A549 (cell line): ENCODE measurements at regions not wholly inside any gene's neighbourhood (a gene's known extent, or its start where the extent isn't known, plus 50 kb on each side); places are given as distances from the start of the nearest gene placed in this dataset.

Source experiments
- ATAC-seq, 2 experiments: fragments of 200-7000 bp in 1 of 2; fragments of >200 bp in 1 of 2; cut with Nextera tagmentation in 1 of 2; cut with Tn5 transposase in 1 of 2; 3 replicates each; pipeline versions ENCODE4 v1.8.0 to v1.9.1; 2018 to 2020; ENCODE audit warnings: mild to moderate bottlenecking in 1 of 2, moderate library complexity in 1 of 2
- CTCF ChIA-PET: fragments of 300-600 bp; sonication (Branson Sonifier 250); formaldehyde crosslinking; extraction: SDS; loops from one replicate; lab custom pipeline; 2021; ENCODE audit warnings: antibody characterized with exemption, inconsistent platforms; lab: Yijun Ruan, JAX
- POLR2A ChIA-PET: fragments of 350-600 bp; formaldehyde crosslinking; extraction: SDS; loops from one replicate; lab custom pipeline; 2021; ENCODE audit warnings: antibody characterized with exemption, inconsistent platforms; lab: Yijun Ruan, JAX
- DNase-seq, 2 experiments: peaks; one replicate each; pipeline versions ENCODE4 v3.0.0 to v3.0.0-alpha.2; 2011 to 2016; ENCODE audit warnings: low read depth in 1 of 2, low spot score in 1 of 2
- FAIRE-seq: peaks from 2 replicates; lab custom pipeline; 2011; peaks lifted over from hg19 to GRCh38; lab: Jason Lieb, UNC
- H3K27ac ChIP-seq, 2 experiments: fragments of >200 bp; sonication (Bioruptor Twin); formaldehyde crosslinking; 3 replicates each; pipeline ENCODE4 v1.5.1; 2016 to 2017
- H3K4me1 ChIP-seq: fragments of >200 bp; sonication (Bioruptor Twin); formaldehyde crosslinking; 3 replicates; pipeline ENCODE4 v1.6.1; 2016
- H3K4me2 ChIP-seq: fragments of >200 bp; sonication (Bioruptor Twin); formaldehyde crosslinking; 3 replicates; pipeline ENCODE4 v1.6.1; 2016
- H3K4me3 ChIP-seq: fragments of >200 bp; sonication (Bioruptor Twin); formaldehyde crosslinking; 3 replicates; pipeline ENCODE4 v1.5.1; 2016
- H3K9me3 ChIP-seq: fragments of >200 bp; sonication (Bioruptor Twin); formaldehyde crosslinking; 3 replicates; pipeline ENCODE4 v1.6.1; 2016
- BHLHE40 ChIP-seq: IDR thresholded peaks from 2 replicates; pipeline ENCODE4 v1.6.1; 2012; ENCODE audit warnings: low read depth, low read length, inconsistent platforms
- CBX2 ChIP-seq: fragments of 200-600 bp; sonication (generic); IDR thresholded peaks from 2 replicates; pipeline ENCODE4 v1.6.1; 2016; ENCODE audit warnings: low read depth, mild to moderate bottlenecking, borderline replicate concordance
- CHD2 ChIP-seq: fragments of 150-350 bp; IDR thresholded peaks from 2 replicates; pipeline ENCODE4 v1.6.1; 2014; ENCODE audit warnings: low read length; ENCODE audit not compliant: partially characterized antibody
- CHD4 ChIP-seq: fragments of 200-600 bp; sonication (generic); IDR thresholded peaks from 2 replicates; pipeline ENCODE4 v1.6.1; 2016; ENCODE audit warnings: antibody characterized with exemption, mild to moderate bottlenecking, borderline replicate concordance
- EHF ChIP-seq: fragments of 250-450 bp; sonication (Bioruptor Pico); IDR thresholded peaks from 2 replicates; pipeline ENCODE4 v1.5.0; 2020; ENCODE audit warnings: mild to moderate bottlenecking
- EP300 ChIP-seq, 2 experiments: fragments of >200 bp; sonication (Bioruptor Twin); formaldehyde crosslinking; IDR thresholded peaks; 2 replicates in 1 of 2; 3 replicates in 1 of 2; pipeline ENCODE4 v1.6.1; 2016 to 2017
- FOSB ChIP-seq: fragments of 250-450 bp; sonication (Bioruptor Pico); IDR thresholded peaks from 2 replicates; pipeline ENCODE4 v1.5.0; 2020; ENCODE audit warnings: mild to moderate bottlenecking, moderate library complexity
- FOXS1 ChIP-seq: fragments of 250-450 bp; sonication (Bioruptor Pico); IDR thresholded peaks from 2 replicates; pipeline ENCODE4 v1.5.0; 2020; ENCODE audit warnings: mild to moderate bottlenecking, moderate library complexity
- HEYL ChIP-seq: fragments of 250-450 bp; sonication (Bioruptor Pico); IDR thresholded peaks from 2 replicates; pipeline ENCODE4 v1.8.0; 2021; ENCODE audit warnings: mild to moderate bottlenecking, moderate library complexity
- HOXB5 ChIP-seq: fragments of 250-450 bp; sonication (Bioruptor Pico); IDR thresholded peaks from 2 replicates; pipeline ENCODE4 v1.5.0; 2020; ENCODE audit warnings: mild to moderate bottlenecking, moderate library complexity
- JUN ChIP-seq, 2 experiments: fragments of >200 bp; sonication (Bioruptor Twin); formaldehyde crosslinking; IDR thresholded peaks; 2 replicates in 1 of 2; 3 replicates in 1 of 2; pipeline ENCODE4 v1.6.1; 2016 to 2017
- JUNB ChIP-seq: fragments of >200 bp; sonication (Bioruptor Twin); formaldehyde crosslinking; IDR thresholded peaks from 2 replicates; pipeline ENCODE4 v1.6.1; 2016
- KDM5A ChIP-seq: fragments of 200-600 bp; sonication (generic); IDR thresholded peaks from 2 replicates; pipeline ENCODE4 v1.6.1; 2016; ENCODE audit warnings: antibody characterized with exemption, mild to moderate bottlenecking
- MAFK ChIP-seq: fragments of 450-650 bp; IDR thresholded peaks from 2 replicates; pipeline ENCODE4 v1.6.1; 2014; ENCODE audit not compliant: partially characterized antibody
- MAZ ChIP-seq: fragments of 150-350 bp; IDR thresholded peaks from 2 replicates; pipeline ENCODE4 v1.6.1; 2014; ENCODE audit warnings: antibody characterized with exemption, low read depth, low read length, borderline replicate concordance
- NPAS2 ChIP-seq: fragments of 250-450 bp; sonication (Bioruptor Pico); IDR thresholded peaks from 2 replicates; pipeline ENCODE4 v1.8.0; 2022; ENCODE audit warnings: mild to moderate bottlenecking, moderate library complexity, borderline replicate concordance
- POLR2A ChIP-seq: IDR thresholded peaks from 2 replicates; pipeline ENCODE4 v1.6.1; 2012; ENCODE audit warnings: mild to moderate bottlenecking, low read length
- POLR2AphosphoS2 ChIP-seq: conservative IDR thresholded peaks from 2 replicates; pipeline ENCODE4 v1.6.1; 2012; ENCODE audit warnings: low read length, improper control_type of control experiment, inconsistent platforms
- RAD21 ChIP-seq, 2 experiments: fragments of >200 bp in 1 of 2; sonication (Bioruptor Twin) in 1 of 2; formaldehyde crosslinking in 1 of 2; IDR thresholded peaks in 1 of 2; conservative IDR thresholded peaks in 1 of 2; 2 replicates in 1 of 2; 3 replicates in 1 of 2; pipeline ENCODE4 v1.6.1; 2012 to 2018; ENCODE audit warnings: inconsistent platforms in 1 of 2
- RCOR1 ChIP-seq: fragments of 150-350 bp; IDR thresholded peaks from 2 replicates; pipeline ENCODE4 v1.6.1; 2014; ENCODE audit warnings: antibody characterized with exemption, low read length, low read depth
- SMC3 ChIP-seq: fragments of >200 bp; sonication (Bioruptor Twin); formaldehyde crosslinking; IDR thresholded peaks from 3 replicates; pipeline ENCODE4 v1.6.1; 2018; ENCODE audit warnings: inconsistent platforms
- TFCP2L1 ChIP-seq: fragments of 250-450 bp; sonication (Bioruptor Pico); IDR thresholded peaks from 2 replicates; pipeline ENCODE4 v1.5.0; 2021; ENCODE audit warnings: mild to moderate bottlenecking
- ZNF302 ChIP-seq: fragments of 250-450 bp; sonication (Bioruptor Pico); IDR thresholded peaks from 2 replicates; pipeline ENCODE4 v1.9.0; 2021; ENCODE audit warnings: inconsistent platforms, mild to moderate bottlenecking, moderate library complexity
- WGBS: methylation state at CpG from one replicate; pipeline ENCODE4 v1.1.6; 2017; ENCODE audit errors: missing lambda C conversion rate; 5-methylcytosine and 5-hydroxymethylcytosine counted together
- TF ChIP-seq, protein P1 (sequence below): fragments of 150-350 bp; IDR thresholded peaks from 2 replicates; pipeline ENCODE4 v1.6.1; 2014; ENCODE audit warnings: low read depth, mild to moderate bottlenecking, low read length
- TF ChIP-seq, protein P2 (sequence below): fragments of >200 bp; sonication (Bioruptor Twin); formaldehyde crosslinking; IDR thresholded peaks from 2 replicates; pipeline ENCODE4 v1.6.1; 2016
- TF ChIP-seq, protein P3 (sequence below): fragments of 250-450 bp; sonication (Bioruptor Pico); IDR thresholded peaks from 2 replicates; pipeline ENCODE4 v1.5.0; 2021; ENCODE audit warnings: mild to moderate bottlenecking, moderate library complexity, borderline replicate concordance
- TF ChIP-seq, protein P4 (sequence below): fragments of 200-600 bp; sonication (generic); IDR thresholded peaks from 2 replicates; pipeline ENCODE4 v1.6.1; 2016; ENCODE audit warnings: antibody characterized with exemption, mild to moderate bottlenecking, moderate library complexity

DNA sequence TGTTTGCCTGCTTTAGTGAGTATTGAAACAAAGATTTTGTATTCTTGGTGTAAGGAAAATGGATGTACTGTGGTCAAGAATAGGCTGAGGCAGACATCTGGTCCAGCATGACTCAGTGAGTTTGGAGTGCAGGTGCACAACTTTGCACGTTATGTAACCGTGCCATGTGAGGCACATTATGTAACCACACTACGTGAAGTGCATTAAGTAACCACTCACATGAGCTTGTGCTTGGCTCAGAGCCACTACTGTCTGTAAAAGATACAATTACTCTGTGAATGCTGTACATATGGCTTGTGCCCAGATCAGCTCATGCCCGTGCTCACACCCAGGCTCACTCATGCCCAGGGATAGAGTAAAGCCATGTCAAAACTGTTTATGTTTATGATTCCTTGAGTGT is 216.8 kb downstream of the CTH start:
- FAIRE-seq (no peak), ATAC-seq (no peak), DNase-seq (peak in 1 of 2 experiments; percentile 1)
- no peak for TF ChIP-seq JUNB
- TF ChIP-seq FOSB (CRISPR knock-in tag), result no peak
- no peak for TF ChIP-seq RCOR1
- TF ChIP-seq NPAS2 (CRISPR knock-in tag), result no peak
- TF ChIP-seq CHD4, result no peak
- no peak for TF ChIP-seq MAFK
- TF ChIP-seq EHF (CRISPR knock-in tag), result no peak
- no peak for TF ChIP-seq CBX2
- TF ChIP-seq POLR2A, result no peak
- TF ChIP-seq TFCP2L1 (CRISPR knock-in tag), result no peak
- TF ChIP-seq, protein P1, sequence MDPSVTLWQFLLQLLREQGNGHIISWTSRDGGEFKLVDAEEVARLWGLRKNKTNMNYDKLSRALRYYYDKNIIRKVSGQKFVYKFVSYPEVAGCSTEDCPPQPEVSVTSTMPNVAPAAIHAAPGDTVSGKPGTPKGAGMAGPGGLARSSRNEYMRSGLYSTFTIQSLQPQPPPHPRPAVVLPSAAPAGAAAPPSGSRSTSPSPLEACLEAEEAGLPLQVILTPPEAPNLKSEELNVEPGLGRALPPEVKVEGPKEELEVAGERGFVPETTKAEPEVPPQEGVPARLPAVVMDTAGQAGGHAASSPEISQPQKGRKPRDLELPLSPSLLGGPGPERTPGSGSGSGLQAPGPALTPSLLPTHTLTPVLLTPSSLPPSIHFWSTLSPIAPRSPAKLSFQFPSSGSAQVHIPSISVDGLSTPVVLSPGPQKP, result no peak
- TF ChIP-seq FOXS1, result no peak
- no peak for TF ChIP-seq MAZ
- no peak for TF ChIP-seq JUN (IDR thresholded peaks at IDR 0.05)
- TF ChIP-seq POLR2AphosphoS2, result no peak
- ChIA-PET POLR2A (no interaction called here), CTCF (no interaction called here)
- WGBS, result 4% methylated on average over 4 of the region's 4 CpGs
- no peaks in the 10 kb centered on the region for H3K9me3 ChIP-seq
- H3K4me1 ChIP-seq, result no peaks in the 10 kb centered on the region
- no peak overlapping the region for H3K4me2 ChIP-seq
- no peak overlapping the region for H3K27ac ChIP-seq
- H3K4me3 ChIP-seq, result no peak overlapping the region

DNA sequence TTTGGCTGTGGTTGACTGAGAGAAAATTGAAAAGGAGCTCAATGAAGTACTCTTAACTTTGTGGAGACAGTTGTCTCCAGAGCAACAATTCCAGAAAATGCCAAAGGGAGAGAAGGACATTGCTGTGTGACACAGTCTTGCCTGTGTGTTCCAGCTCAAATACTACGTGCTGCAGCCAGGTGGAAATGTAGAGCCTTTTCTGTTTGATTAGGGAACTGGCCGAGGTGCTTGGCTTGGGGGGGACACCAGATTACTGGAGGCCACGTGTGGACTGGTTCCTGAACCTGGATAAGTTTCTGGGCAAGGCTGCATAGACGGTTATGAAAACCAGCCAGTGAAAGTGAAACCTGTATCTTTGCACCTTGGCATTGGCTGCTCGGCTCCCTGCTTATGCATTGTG is 217.9 kb downstream of the CTH start:
- Histone ChIP-seq H3K27ac (no peak overlapping the region), H3K4me1 (no peaks in the 10 kb centered on the region), H3K9me3 (no peaks in the 10 kb centered on the region), H3K4me2 (no peak overlapping the region), H3K4me3 (no peak overlapping the region)
- ChIA-PET POLR2A (no interaction called here), CTCF (no interaction called here)
- 0% methylated on average over 2 of the region's 5 CpGs for WGBS
- ATAC-seq (no peak), FAIRE-seq (no peak), DNase-seq (no peak)
- TF ChIP-seq EP300 (IDR thresholded peaks at IDR 0.05) (no peak), HEYL (no peak), POLR2A (no peak), HOXB5 (CRISPR knock-in tag) (no peak), CBX2 (no peak), MAZ (no peak), ZNF302 (CRISPR knock-in tag) (no peak), RAD21 (conservative IDR thresholded peaks at IDR 0.05 in 1 of 2, IDR thresholded peaks at IDR 0.05 in 1 of 2) (no peak), SMC3 (no peak), CHD2 (no peak), JUNB (no peak), KDM5A (no peak), POLR2AphosphoS2 (no peak), BHLHE40 (no peak)
- TF ChIP-seq, protein P2, sequence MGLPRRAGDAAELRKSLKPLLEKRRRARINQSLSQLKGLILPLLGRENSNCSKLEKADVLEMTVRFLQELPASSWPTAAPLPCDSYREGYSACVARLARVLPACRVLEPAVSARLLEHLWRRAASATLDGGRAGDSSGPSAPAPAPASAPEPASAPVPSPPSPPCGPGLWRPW, result no peak
- TF ChIP-seq, protein P3, sequence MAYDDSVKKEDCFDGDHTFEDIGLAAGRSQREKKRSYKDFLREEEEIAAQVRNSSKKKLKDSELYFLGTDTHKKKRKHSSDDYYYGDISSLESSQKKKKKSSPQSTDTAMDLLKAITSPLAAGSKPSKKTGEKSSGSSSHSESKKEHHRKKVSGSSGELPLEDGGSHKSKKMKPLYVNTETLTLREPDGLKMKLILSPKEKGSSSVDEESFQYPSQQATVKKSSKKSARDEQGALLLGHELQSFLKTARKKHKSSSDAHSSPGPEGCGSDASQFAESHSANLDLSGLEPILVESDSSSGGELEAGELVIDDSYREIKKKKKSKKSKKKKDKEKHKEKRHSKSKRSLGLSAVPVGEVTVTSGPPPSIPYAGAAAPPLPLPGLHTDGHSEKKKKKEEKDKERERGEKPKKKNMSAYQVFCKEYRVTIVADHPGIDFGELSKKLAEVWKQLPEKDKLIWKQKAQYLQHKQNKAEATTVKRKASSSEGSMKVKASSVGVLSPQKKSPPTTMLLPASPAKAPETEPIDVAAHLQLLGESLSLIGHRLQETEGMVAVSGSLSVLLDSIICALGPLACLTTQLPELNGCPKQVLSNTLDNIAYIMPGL (CRISPR knock-in tag), result no peak
- TF ChIP-seq, protein P4, sequence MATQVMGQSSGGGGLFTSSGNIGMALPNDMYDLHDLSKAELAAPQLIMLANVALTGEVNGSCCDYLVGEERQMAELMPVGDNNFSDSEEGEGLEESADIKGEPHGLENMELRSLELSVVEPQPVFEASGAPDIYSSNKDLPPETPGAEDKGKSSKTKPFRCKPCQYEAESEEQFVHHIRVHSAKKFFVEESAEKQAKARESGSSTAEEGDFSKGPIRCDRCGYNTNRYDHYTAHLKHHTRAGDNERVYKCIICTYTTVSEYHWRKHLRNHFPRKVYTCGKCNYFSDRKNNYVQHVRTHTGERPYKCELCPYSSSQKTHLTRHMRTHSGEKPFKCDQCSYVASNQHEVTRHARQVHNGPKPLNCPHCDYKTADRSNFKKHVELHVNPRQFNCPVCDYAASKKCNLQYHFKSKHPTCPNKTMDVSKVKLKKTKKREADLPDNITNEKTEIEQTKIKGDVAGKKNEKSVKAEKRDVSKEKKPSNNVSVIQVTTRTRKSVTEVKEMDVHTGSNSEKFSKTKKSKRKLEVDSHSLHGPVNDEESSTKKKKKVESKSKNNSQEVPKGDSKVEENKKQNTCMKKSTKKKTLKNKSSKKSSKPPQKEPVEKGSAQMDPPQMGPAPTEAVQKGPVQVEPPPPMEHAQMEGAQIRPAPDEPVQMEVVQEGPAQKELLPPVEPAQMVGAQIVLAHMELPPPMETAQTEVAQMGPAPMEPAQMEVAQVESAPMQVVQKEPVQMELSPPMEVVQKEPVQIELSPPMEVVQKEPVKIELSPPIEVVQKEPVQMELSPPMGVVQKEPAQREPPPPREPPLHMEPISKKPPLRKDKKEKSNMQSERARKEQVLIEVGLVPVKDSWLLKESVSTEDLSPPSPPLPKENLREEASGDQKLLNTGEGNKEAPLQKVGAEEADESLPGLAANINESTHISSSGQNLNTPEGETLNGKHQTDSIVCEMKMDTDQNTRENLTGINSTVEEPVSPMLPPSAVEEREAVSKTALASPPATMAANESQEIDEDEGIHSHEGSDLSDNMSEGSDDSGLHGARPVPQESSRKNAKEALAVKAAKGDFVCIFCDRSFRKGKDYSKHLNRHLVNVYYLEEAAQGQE, result no peak
